ENCODE measurements at regions not wholly inside any gene's neighbourhood (a gene's known extent, or its start where the extent isn't known, plus 50 kb on each side); places are given as distances from the start of the nearest gene placed in this dataset.

DNA sequence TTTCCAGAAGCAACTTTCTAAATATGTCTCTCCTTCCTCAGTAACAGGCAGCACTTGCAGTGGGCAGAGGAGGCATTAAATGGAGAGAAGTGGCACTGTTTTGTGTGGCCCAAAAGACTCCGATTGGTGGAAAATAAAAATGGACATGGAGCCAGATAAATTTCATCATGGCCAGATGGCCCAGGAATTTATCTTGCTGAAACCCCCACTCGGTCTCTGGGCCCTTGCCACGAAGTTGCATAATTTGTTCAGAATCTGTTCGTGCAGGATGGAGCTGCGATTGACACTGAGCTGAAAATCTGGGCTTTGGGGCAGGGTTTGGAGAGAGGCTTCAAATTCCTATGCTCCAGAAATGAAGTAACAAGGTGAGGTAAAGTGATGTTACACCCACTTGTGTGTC, 65.5 kb downstream of the C11orf91 start:
- ATAC-seq: peak in 1 of 2 donors; percentile 58
- Histone ChIP-seq H3K27me3 (no peaks in the 10 kb centered on the region), H3K9me3 (no peaks in the 10 kb centered on the region), H3K4me1 (no peaks in the 10 kb centered on the region), H3K36me3 (no peaks in the 10 kb centered on the region), H3K27ac (no peak overlapping the region), H3K4me3 (no peak overlapping the region)
- DNase-seq: peak; percentile 15 to 64
- intact Hi-C loops (cut with DNase I; ENCODE audit: low total_unique reads): no loop called here
- TF ChIP-seq CTCF (IDR thresholded peaks at IDR 0.05 in 4 of 5, conservative IDR thresholded peaks at IDR 0.05 in 1 of 5) (no peak), POLR2A (IDR thresholded peaks at IDR 0.05) (no peak)
- in situ Hi-C loops (cut with MboI; ENCODE audit: low sequenced_read_pairs in 4 of 4): no loop called here

DNA sequence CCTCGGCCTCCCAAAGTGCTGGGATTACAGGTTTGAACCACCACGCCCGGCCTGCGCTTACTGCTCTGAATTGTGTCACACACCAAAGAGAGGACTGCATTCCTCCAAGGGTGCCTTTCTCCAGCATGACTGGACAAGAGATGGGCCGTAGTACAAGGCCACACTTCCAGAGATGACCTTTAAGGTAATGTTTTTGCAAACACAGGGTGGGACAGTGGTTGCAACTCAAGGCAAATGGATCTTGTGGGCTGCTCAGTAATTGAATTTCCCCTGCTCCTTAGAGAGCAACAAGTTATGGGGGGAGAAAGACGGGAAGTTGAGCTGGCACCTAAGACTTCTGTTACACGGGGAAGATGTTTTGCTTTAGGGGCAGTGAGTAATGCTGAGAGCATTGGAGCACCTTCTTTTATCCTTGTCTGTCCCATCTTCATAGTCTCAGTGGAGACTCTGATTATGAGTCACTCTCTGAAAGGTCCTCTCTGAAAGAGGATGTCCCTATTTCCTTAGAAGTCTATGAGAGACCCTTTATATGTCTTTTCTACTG, 66.3 kb downstream of the C11orf91 start:
- no peaks in the 10 kb centered on the region for H3K4me1 ChIP-seq
- ATAC-seq (no peak), DNase-seq (no peak)
- intact Hi-C loops (cut with DNase I; ENCODE audit: low total_unique reads): no loop called here
- in situ Hi-C loops (cut with MboI; ENCODE audit: low sequenced_read_pairs in 4 of 4): no loop called here
- H3K27me3 ChIP-seq: no peaks in the 10 kb centered on the region
- no peak for TF ChIP-seq POLR2A (IDR thresholded peaks at IDR 0.05)
- no peak for TF ChIP-seq CTCF (IDR thresholded peaks at IDR 0.05 in 4 of 5, conservative IDR thresholded peaks at IDR 0.05 in 1 of 5)
- H3K27ac ChIP-seq: no peak overlapping the region
- H3K36me3 ChIP-seq: no peaks in the 10 kb centered on the region
- H3K9me3 ChIP-seq: no peaks in the 10 kb centered on the region
- no peak overlapping the region for H3K4me3 ChIP-seq

DNA sequence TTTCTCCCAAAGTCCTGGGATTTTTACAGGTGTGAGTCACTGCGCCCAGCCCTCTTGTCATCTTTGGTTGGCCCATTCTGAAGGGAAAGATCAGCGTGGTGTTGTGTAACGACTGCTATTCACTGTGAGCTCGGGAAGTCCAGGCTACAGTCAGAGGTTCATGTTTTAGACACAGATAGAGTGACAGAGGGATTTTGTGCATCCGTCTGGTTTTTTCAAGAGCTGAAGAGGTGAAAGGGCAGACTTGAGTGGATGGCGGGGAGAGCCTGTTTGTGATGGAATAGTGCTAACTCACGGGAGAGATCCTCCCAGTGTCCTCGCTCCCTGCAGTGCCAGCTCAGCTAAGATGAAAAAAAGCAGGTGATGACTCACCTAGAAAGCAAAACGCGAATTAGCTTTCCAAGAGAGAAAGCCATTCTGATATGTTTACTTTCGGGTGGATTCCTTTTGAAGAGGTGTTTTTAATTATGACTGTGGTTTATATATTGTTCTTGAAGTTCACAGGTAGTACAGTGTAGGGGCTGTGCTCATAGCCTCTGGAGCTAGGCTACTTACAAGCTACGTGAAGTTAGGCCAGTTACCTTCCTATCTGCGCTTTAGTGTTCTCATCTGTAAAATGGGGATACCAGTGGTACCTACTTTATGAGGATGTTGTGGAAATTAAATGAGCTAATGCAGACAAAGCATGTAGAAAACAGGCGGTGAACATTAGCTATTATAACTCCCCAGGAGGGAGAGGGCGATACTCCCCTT, 67.2 kb downstream of the C11orf91 start:
- TF ChIP-seq POLR2A (IDR thresholded peaks at IDR 0.05): no peak
- no peak for TF ChIP-seq CTCF (IDR thresholded peaks at IDR 0.05 in 4 of 5, conservative IDR thresholded peaks at IDR 0.05 in 1 of 5)
- no peaks in the 10 kb centered on the region for H3K27me3 ChIP-seq
- no peaks in the 10 kb centered on the region for H3K9me3 ChIP-seq
- H3K36me3 ChIP-seq: no peaks in the 10 kb centered on the region
- intact Hi-C loops (cut with DNase I; ENCODE audit: low total_unique reads): no loop called here
- DNase-seq (no peak), ATAC-seq (no peak)
- in situ Hi-C loops (cut with MboI; ENCODE audit: low sequenced_read_pairs in 4 of 4): no loop called here
- H3K27ac ChIP-seq: no peak overlapping the region
- H3K4me3 ChIP-seq: no peak overlapping the region
- H3K4me1 ChIP-seq: no peaks in the 10 kb centered on the region

DNA sequence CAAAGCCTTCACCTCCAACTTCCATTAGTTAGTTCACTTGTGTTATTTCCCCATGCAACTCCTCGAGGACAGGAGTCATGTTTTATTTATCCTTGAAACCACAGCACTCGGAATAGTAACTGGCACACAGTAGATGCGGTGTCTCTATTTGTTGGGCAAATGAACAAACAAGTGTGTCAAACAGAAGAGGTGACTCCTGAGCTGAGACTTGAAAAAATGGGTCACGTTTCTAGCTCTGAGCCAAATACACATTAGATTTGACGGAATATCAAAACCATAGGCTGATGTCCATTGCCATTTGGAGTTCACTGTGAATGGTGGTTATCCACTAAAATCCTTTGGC, 68.9 kb downstream of the C11orf91 start:
- Histone ChIP-seq H3K27me3 (no peaks in the 10 kb centered on the region), H3K36me3 (no peaks in the 10 kb centered on the region), H3K4me3 (no peak overlapping the region), H3K27ac (no peak overlapping the region), H3K4me1 (no peaks in the 10 kb centered on the region), H3K9me3 (no peaks in the 10 kb centered on the region)
- in situ Hi-C loops (cut with MboI; ENCODE audit: low sequenced_read_pairs in 4 of 4): no loop called here
- no peak for TF ChIP-seq CTCF (IDR thresholded peaks at IDR 0.05 in 4 of 5, conservative IDR thresholded peaks at IDR 0.05 in 1 of 5)
- TF ChIP-seq POLR2A (IDR thresholded peaks at IDR 0.05): no peak
- ATAC-seq (peak in 1 of 2 donors; percentile 33), DNase-seq (no peak)
- intact Hi-C loops (cut with DNase I; ENCODE audit: low total_unique reads): no loop called here

Data from gastrocnemius medialis (tissue), 4 donors.